Activated naive CD4-positive, alpha-beta T cell (primary cell): ENCODE measurements at regions not wholly inside any gene's neighbourhood (a gene's known extent, or its start where the extent isn't known, plus 50 kb on each side); places are given as distances from the start of the nearest gene placed in this dataset.
"Not testable (repeated sequence)": the region's sequence is repeated elsewhere in the genome, so short reads cannot be mapped to it uniquely, and the experiment has no call there.

Experiments
- DNase-seq, 4 experiments: peaks; one replicate each; lab custom pipeline; 2025; lab: John Stamatoyannopoulos, UW

GRCh38 chr12:125503128-125503527 lies 437.9 kb downstream of the AACS start:
- DNase-seq = no peak

- no peak for DNase-seq
These were observed 444.0 kb downstream of the AACS start for GRCh38 chr12:125509195-125509594.

DNA sequence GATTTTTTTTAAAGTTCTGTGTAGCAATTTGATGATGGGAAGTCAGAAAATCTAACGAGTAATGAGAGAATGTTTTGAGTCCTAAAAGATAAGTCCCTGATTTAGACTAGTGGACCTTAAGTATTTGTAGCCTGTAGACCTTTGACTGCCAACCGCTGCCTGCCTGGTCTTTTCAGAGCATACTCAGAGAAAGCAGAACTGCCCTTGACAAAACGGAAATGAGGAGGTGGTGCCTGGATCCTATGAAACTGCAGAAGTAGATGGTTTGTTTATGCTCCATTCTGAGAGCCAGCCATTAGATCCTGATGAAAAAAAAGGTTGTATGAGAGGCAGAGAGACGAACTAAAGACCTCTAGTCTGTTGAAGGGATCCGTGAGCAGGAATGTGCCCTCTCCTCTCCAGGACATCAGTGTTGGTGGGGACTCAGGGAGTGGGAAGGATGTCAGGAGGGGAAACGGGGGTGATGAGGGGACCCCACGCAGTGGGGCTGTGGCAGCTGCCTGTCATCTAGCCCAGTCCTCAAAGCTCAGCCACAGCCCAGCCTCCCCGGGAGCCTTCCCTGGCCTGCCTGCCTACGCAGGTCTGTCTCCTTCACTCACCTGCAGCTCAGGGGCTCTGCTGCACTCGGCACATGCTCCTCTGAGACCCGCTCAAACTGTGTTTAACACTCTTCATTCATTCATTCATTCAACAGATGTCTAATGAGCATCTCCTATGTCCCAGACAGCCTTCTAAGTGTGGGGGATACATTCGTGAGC lies 447.5 kb downstream of the AACS start:
- no peak for DNase-seq

- no peak for DNase-seq
These were observed 450.7 kb downstream of the AACS start for GRCh38 chr12:125515887-125516286.

- DNase-seq = no peak
These were observed 452.8 kb downstream of the AACS start for GRCh38 chr12:125518074-125518473.

GRCh38 chr12:125519026-125519651 lies 453.9 kb downstream of the AACS start:
- DNase-seq = no peak

GRCh38 chr12:125525879-125526278 lies 460.6 kb downstream of the AACS start:
- no peak for DNase-seq

DNA sequence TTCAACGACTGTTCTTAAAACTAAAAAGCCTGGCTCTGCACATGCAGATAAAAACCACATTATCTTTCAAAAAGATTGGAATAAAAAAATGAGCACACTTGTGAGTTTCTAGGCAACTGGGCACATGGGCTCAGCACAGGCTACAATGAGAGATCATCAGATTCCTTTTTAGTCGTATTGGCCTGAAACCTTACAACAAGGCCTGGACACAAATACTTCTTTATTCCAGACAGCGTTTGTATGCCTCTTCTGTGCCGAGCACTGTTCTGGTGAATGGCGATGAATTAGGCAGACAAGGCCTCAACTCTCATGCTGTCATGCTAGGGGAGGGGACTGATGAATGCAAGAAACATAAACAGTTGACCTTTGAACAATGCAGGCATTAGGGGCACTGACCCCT lies 463.0 kb downstream of the AACS start:
- no peak for DNase-seq

DNA sequence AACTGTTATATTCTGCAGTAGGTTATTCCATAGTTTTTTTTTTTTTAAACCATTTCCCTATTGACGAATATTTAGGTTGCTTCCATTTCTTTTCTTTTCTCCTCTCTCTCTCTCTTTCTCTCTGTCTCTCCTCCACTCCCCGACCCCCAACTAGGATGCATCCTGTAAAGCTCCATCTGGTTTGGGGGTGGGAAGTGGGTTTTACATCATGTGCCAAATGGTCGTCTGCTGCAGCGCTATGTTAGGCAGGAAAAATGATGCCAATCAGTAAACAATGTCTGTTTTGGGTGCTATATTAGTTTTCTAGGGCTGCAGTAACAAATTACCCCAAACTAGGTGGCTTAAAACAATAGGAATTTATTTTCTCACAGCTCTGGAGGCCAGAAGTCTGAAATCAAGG lies 465.0 kb downstream of the AACS start:
- DNase-seq = no peak

DNA sequence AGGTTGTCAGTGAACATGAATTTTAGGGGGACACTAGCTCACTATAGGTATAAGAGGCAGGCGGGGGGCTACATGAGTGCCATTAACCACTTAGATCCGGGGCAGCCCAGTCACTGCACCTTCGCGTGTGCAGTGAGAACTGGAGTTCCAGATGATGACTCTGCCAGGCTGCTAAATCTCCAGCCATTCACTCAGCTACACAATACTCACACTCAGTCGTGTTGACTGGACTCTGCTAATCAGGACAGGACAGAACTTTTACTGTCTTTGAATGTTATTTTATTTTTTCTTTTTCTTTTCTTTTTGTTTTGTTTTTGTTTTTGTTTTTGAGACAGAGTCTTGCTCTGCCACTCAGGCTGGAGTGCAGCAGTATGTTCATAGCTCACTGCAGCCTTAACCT lies 465.6 kb downstream of the AACS start:
- DNase-seq = no peak

DNA sequence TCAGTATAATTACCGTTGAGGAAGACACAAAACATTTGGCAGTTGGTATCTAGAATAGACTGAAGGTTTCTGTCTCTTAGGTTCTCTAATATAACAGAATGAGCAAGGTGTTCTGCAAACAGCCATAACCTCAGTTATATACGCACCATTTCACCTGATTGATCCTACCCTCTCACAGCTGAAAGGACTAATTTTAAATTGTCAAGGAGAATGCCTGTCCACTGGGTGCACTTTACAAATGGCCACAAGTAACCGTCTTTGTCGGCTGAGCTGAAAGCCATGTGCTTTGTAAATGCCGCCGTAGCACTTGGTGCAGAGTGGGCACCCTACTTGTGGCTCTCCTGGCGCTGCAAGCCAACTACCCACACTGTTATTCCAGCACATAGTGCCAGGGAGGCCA lies 466.3 kb downstream of the AACS start:
- DNase-seq = no peak

DNA sequence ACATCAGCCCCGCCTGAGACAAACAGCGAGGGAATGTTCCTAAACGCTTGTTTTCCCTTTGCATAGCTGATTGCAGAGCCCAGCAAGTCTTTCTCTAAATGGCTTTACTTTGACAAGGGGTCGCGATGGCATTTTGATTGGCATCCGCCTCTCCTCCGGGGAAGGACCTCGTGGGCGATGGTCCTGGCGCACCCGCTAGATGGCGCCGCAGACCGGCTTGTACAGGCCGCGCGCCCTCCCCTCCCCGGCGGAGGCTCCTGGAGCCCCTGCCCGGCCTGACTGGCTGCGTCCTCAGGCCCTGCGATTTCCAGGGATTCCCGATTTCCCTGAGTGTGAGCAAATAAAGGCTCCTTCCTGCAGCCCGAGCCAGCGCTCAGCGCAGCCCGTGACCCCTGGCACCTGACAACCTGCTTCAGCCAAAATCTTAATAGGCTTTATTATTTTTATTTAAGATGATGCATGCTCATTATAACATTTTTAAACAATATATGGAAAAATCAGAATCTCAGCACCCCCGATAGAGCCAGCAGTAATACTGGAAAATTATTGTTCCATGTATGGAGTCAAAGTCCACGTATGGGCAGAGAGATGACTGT lies 468.3 kb downstream of the AACS start:
- no peak for DNase-seq

GRCh38 chr12:125538401-125539199 lies 473.4 kb downstream of the AACS start:
- no peak for DNase-seq

- DNase-seq = no peak
These were observed 475.5 kb downstream of the AACS start for GRCh38 chr12:125540580-125541204.

- DNase-seq = no peak
These were observed 479.7 kb downstream of the AACS start for GRCh38 chr12:125544960-125545359.

DNA sequence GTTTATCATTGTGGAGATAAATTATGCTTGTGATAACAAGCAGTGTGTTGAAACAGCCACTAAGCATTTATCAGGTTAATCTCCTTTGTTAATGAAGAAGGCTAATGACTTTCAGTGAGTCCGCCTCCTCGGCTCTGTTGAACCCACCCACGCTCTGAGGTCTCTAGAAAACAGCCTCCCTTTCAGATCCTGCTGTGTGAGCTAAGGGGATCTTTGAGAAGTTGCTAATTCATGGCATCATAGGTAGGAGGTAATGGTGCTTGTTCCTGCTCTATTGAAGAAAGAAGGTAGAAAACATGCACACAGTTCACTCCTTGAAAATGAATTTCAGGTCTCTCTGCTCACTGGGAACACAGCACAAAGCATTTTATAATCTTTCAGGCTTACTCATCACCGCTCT lies 483.9 kb downstream of the AACS start:
- DNase-seq = no peak

DNA sequence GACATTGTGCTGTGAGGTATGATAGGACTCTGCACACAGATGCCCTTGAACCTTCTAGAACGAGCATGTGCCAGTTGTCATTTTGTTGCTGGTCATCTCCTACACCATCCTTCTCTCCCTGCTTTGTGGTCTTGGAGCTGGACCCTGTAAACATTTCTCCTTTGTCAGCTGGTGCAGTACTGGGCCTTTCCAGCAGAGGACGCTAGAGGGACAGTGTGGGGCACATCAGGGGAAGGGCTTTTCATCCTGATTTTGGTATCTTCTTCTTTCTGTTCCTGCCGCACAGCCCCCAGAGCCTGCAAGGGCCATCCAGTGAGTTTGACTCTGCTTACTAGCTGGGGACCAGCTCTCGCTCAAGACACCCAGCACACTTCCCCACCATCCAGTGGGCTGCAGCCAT lies 484.6 kb downstream of the AACS start:
- DNase-seq = no peak

DNA sequence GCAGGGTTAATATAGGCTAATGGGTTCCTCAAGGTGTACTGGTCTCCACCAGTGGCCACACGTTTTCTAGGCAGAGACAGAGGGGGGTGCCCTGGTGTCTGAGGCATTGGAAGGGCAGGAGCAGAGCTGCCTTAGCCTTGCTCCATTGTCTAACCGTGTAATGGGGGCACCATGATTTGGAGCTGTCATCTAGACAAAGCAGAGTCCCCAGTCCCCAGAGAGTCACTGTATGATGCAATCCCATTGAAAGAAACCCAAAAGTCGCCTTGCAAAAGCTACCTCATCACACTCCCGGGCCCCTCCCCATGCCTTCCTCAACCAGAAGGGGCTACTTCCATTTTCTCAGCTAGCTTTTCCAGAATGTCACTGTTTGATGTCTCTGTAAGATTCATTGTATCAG lies 487.1 kb downstream of the AACS start:
- DNase-seq = no peak

DNA sequence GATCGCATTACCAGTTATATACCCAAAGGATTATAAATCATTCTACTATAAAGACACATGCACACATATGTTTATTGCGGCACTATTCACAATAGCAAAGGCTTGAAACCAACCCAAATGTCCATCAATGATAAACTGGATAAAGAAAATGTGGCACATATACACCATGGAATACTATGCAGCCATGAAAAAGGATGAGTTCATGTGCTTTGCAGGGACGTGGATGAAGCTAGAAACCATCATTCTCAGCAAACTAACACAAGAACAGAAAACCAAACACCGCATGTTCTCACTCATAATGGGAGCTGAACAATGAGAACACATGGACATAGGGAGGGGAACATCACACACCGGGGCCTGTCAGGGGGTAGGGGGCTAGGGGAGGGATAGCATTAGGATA lies 495.8 kb downstream of the AACS start:
- not testable (repeated sequence) for DNase-seq

GRCh38 chr12:125564753-125565152 lies 499.5 kb downstream of the AACS start:
- DNase-seq = no peak

- no peak for DNase-seq
These were observed 502.3 kb downstream of the AACS start for GRCh38 chr12:125567581-125567980.

- DNase-seq = no peak
These were observed 503.1 kb downstream of the AACS start for GRCh38 chr12:125568306-125568705.
